Central memory CD4-positive, alpha-beta T cell (primary cell): ENCODE measurements at regions not wholly inside any gene's neighbourhood (a gene's known extent, or its start where the extent isn't known, plus 50 kb on each side); places are given as distances from the start of the nearest gene placed in this dataset.
"Not testable (repeated sequence)": the region's sequence is repeated elsewhere in the genome, so short reads cannot be mapped to it uniquely, and the experiment has no call there.

Experiments used
- DNase-seq: peaks from one replicate; pipeline ENCODE4 v3.0.0; 2022

GRCh38 chr18:68220458-68220857 lies 494.4 kb downstream of the TMX3 start:
- DNase-seq = no peak

DNA sequence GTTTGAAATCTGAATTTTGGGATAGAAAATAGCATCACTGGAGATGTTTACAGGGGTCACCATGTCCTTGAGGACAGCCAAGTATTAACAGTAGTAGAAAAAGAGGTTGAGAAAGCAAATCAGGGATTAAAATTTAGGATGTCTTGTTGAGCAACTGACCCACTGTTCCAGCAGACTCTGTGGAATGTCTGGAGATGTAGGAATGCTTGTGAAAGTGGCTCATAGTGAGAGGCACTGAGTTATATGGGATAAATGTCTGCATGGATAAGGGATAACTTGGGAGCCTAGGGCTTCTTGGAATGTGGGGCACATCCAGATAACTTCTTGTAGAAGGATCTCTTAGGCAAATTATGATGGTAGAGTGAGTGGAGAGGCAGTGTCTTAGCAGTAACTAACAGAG lies 495.0 kb downstream of the TMX3 start:
- no peak for DNase-seq

GRCh38 chr18:68219274-68219673 lies 495.6 kb downstream of the TMX3 start:
- no peak for DNase-seq

DNA sequence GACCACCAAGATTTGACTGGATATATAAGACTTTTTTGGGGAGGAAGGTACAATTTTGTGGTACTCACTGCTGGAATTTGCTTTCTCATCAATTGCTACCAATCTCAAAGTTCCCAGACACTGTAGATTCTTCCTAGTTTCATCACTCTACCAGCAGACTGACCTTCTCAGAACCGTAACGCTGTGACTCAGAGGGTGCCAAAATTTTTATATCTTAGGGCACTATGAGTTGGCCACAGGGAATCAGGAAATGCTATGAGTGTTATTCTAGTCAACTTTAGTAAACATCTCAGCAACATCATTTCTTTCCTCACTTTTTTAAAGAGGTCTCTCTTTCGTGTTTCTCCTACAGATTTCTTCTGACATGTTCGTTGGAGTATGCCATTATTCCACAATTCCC lies 499.0 kb downstream of the TMX3 start:
- DNase-seq = no peak

DNA sequence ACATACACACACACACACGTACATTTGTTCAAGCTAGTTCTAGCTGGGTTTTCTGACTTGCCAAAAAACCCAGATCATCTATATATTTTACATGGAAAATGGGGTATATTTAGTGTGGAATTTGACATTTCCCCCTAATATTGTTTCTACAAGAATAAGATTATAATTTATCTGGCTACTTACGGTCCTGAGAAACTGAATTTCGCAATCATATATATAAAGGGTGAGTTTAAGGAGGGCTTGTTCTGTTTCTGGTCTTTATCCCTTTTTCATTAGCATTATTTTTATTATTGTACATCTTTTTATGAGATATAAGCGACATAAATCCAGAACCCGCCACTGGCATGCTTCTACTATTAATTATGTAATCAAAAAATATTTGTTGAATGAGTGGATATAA lies 528.9 kb downstream of the TMX3 start:
- DNase-seq = no peak

DNA sequence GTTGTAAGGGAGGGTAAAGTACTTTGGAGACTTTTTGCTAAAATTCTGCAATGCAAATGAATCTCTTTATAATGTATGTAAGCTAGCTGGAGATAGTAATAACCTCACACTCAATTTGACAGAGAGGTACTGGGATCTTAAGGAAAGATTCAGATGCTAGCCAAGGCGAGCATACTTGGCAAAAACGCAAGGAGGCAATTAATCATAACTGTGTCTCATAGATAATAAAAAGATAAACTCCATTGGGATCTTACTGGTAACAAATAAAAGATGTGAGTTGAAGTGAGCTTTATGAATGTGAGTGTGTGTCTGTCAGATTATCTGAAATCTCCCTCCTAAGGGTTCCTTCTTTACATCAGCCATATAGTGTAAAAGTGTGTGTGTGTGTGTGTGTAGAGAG lies 533.0 kb downstream of the TMX3 start:
- no peak for DNase-seq

GRCh38 chr18:68179811-68180210 lies 535.1 kb downstream of the TMX3 start:
- no peak for DNase-seq

DNA sequence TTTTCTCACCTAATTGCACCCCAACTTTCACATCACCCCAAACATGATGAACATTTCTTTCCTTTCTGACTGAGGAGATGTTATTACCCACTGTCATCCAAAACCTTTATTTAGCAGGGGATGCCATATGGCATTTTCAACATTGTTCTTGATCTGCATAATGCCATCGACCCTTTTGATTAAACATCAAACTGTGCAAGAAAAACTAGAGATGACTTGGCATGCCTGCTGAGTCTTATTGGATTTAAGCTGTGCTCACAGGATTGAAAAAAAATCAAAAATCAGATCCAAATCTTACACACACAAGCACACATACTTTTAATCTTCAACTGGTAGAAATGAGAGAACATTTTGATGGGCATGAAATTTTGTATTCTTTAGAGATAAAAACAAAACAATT lies 536.0 kb downstream of the TMX3 start:
- no peak for DNase-seq

DNA sequence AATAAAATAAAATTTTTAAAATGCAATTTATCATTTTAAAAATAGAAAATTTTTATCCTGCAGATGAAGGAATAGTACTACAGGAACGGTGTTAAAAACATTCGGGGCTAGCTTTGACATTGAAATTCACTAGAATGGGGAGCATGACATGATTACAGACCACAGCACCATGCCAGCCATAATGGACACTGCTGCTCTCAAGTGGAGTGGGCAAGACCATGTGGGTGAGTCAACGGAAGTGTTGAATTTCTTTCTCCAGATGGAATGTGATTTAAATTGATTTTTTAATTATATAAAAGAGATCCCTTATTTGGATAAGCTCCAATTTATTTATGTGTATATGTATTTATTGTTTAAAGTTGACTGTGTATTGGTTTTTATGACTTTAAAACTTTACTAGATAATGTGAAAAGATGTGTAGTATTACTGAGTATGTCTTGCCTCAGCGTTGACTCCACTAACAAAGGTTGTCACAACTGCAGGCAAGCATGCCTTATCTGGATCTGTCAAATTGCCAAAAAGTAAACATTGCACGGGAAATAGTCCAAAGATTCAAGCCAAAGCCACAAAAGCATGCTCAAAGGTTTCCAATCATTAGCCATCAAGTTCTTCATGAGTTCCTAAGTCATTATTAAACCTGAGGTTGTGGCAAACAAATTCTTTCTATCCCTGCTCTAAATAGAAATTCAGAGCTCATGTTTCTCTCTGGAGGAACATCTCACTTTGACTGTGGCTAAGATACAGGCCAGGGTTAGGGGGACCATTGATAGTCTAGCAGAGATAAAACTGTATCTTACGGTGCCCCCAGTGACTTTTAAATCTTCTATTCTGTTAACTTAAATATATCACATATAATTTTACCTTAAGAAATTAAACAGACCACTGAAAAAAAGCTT lies 536.9 kb downstream of the TMX3 start:
- no peak for DNase-seq

GRCh38 chr18:68176901-68177300 lies 538.0 kb downstream of the TMX3 start:
- no peak for DNase-seq

DNA sequence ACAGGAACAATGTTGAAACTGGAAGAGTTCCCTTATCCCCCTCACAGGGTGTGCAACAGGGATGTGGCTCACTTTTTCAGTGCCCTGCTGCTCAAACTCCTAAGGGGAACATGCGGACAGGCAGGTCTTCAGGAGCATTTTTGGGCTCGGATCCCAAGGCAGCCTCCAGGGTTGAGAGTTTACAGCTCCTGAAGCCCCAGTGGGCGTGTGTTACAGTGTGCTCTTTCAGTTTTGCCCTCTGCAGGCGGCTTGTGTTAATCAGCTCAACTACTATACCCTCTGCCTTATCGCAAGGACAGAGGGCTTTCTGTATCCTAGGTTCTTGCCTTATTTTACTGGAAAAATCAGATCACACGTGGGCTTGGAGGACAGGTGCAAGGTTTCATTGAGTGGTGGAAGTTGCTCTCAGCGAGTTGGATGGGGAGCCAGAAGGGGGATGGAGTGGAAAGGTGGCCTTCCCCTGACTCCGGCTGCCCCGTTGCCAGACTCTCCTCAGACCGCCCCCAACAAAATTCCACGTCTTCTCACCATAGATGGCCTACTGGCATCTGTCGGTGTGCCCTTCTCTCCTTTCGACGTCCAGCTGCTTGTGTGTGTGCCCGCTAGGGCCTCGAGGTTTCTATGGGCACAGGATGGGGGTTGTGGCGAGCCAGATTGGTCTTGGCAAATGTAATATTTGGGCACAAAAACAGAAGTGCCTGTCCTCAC lies 541.9 kb downstream of the TMX3 start:
- no peak for DNase-seq

DNA sequence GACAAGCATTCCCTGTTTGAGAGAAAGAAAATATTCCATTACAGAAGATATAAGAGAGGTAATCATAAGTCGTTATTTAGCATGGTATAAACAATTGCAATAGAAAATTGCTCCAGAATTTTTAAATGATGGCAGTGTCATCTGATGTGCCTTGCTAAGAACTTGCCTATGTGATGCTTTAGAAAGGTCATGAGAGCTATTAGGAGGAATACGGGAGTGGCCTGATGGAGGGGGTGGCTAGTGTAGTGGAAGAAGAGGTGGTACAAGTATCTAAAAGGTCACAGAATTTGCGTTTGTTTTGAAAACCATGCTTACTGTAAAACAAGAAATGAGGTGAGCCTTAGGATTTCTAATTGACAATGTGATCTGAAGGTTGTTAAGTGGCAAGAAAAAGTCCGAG lies 550.0 kb downstream of the TMX3 start:
- no peak for DNase-seq

- DNase-seq = not testable (repeated sequence)
Measured at GRCh38 chr18:68153821-68154220, 561.1 kb downstream of the TMX3 start.

GRCh38 chr18:68152770-68153169 lies 562.1 kb downstream of the TMX3 start:
- no peak for DNase-seq

- no peak for DNase-seq
Measured at GRCh38 chr18:68150961-68151360, 563.9 kb downstream of the TMX3 start.

DNA sequence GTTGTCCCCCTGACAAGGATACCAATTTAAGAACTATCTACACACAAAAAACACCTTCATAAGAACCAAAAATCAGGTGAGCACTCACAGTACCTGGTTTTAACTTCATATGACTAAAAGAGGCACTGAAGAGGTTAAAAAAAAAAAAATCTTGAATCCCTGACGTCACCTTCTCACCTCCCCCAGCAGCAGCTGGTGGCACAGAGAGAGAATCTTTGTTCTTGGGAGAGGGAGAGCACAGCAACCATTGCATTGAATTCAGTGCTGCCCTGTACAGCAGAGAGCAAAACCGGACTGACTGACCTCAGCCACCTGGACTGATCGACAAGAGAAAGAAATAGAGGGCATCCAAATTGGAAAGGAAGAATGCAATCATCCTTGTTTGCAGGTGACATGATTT lies 566.0 kb downstream of the TMX3 start:
- no peak for DNase-seq

GRCh38 chr18:68147728-68148127 lies 567.2 kb downstream of the TMX3 start:
- DNase-seq = no peak

GRCh38 chr18:68121826-68122225 lies 593.1 kb downstream of the TMX3 start:
- no peak for DNase-seq

DNA sequence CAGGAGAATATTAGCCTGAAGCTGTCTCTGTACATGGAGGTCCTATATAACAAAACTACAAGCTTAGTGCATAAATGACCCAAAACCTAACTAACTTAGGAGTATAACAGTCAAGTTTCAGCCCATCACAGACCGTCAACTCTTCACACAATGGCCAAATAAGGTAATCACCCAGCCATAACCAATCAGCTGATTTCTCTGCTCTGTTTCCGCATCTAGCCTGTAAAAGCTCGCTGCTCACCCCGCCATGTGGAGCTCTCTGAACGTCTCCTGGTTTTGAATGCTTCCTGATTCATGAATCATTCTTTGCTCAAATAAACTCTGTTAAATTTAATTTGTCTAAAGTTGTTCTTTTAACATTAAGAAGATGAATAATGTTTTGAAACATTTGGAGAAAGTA lies 593.6 kb downstream of the TMX3 start:
- no peak for DNase-seq

DNA sequence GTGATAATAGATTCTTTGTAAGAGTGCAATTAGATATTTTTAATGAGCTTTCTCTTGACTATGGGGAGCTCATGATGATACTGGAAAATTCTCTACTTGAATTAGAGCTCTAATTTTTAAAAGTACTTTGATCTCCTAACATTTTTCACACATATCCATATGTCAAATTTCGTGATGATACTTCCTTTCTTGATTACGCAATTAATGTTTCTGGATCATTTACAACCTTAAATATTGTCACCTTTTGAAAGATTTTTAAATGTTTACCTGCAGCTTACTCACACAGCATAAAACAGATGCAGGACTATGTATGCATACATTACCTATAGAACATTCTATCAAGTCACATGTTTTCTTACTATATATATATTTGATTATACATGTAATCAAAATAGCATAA lies 598.5 kb upstream of the DSEL start:
- DNase-seq = no peak

DNA sequence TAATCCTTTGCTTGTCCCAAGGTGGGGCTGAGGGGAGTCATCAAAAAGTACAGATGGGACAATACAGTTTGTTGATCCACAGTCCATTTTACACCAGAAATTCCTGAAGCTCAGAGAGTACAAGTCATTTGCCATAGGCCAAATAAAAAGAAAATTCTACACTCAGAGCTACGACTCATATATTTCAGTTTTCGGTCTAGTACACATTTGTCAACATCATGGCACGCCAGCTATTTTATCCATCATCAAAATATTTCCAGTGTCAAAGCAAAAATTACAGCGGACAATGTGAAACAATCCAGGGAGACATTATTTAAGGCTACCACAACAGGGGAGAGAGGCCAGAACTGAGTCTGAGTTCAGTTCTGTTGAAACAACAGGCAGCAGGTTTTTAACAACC lies 587.5 kb upstream of the DSEL start:
- DNase-seq = no peak

- DNase-seq = no peak
Measured at GRCh38 chr18:68103561-68103960, 587.0 kb upstream of the DSEL start.

DNA sequence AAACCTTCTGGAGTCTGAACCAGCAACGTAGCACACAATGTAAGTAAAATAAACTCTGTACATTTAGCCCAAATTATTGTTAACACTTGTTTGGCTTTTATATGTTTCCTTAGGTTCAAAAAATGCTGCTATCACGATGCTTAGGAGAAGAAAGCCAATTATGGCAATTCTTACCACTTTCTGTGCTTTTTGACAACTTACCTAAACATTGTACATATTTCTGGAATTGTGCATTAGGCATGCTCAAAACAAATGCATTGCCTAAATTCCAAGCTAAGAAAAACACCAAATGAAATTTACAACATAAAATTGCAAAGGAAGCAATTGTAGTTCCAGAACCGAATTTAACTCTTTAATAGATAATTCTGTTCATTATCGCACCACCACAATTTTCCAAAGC lies 585.6 kb upstream of the DSEL start:
- DNase-seq = no peak

GRCh38 chr18:68098655-68099054 lies 582.1 kb upstream of the DSEL start:
- no peak for DNase-seq
